BJ (cell line): ENCODE measurements at regions not wholly inside any gene's neighbourhood (a gene's known extent, or its start where the extent isn't known, plus 50 kb on each side); places are given as distances from the start of the nearest gene placed in this dataset.

Experiments
- CTCF ChIA-PET: fragments of 350-600 bp; formaldehyde crosslinking; extraction: SDS; loops from one replicate; lab custom pipeline; 2021; ENCODE audit warnings: antibody characterized with exemption, inconsistent platforms; lab: Yijun Ruan, JAX
- POLR2A ChIA-PET: fragments of 300-600 bp; sonication (Branson Sonifier 250); formaldehyde crosslinking; extraction: SDS; loops from one replicate; lab custom pipeline; 2021; ENCODE audit warnings: antibody characterized with exemption; lab: Charles Lee
- DNase-seq: peaks from one replicate; pipeline ENCODE4 v3.0.0-alpha.2; 2011; ENCODE audit warnings: low read depth
- H3K27me3 ChIP-seq: 2 replicates; pipeline ENCODE4 v1.6.0; 2011; ENCODE audit warnings: low read length; ENCODE audit not compliant: control insufficient read depth, insufficient read depth
- H3K36me3 ChIP-seq: 2 replicates; pipeline ENCODE4 v1.5.1; 2011; ENCODE audit warnings: low read length; ENCODE audit not compliant: control insufficient read depth, insufficient read depth
- H3K4me3 ChIP-seq: 2 replicates; pipeline ENCODE4 v1.5.1; 2011; ENCODE audit warnings: low read depth, mild to moderate bottlenecking, control low read depth, low read length
- TF ChIP-seq, protein P1 (sequence below): IDR thresholded peaks from 2 replicates; pipeline ENCODE4 v1.5.1; 2011; ENCODE audit warnings: low read depth, mild to moderate bottlenecking, control low read depth, inconsistent platforms, low read length, moderate library complexity; ENCODE audit not compliant: insufficient read depth

DNA sequence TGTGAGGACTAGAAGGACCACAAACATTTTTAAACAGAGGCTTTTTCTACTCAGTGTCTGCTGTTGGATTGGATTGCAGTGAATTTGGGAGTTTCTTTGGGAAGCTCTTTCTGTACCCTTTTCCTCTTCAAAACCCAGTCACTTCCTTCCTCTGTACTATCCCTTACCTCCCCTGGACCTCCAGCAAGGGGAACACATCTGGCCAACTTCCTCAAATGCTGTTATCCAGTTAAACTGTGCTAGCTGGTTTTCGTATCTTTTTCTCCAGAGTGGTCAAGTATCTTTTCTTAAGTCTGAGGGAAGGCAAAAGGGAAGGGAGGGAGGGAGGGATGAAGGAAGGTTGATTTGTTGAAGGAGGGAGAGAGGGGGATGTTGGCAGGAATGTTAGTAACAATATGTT, 99.2 kb upstream of the TNR start:
- ChIA-PET CTCF (no interaction called here), POLR2A (no interaction called here)
- H3K27me3 ChIP-seq = no peaks in the 10 kb centered on the region; the same call in 1 of the 2 replicates
- TF ChIP-seq, protein P1, sequence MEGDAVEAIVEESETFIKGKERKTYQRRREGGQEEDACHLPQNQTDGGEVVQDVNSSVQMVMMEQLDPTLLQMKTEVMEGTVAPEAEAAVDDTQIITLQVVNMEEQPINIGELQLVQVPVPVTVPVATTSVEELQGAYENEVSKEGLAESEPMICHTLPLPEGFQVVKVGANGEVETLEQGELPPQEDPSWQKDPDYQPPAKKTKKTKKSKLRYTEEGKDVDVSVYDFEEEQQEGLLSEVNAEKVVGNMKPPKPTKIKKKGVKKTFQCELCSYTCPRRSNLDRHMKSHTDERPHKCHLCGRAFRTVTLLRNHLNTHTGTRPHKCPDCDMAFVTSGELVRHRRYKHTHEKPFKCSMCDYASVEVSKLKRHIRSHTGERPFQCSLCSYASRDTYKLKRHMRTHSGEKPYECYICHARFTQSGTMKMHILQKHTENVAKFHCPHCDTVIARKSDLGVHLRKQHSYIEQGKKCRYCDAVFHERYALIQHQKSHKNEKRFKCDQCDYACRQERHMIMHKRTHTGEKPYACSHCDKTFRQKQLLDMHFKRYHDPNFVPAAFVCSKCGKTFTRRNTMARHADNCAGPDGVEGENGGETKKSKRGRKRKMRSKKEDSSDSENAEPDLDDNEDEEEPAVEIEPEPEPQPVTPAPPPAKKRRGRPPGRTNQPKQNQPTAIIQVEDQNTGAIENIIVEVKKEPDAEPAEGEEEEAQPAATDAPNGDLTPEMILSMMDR = no peak
- H3K4me3 ChIP-seq = no peak overlapping the region
- no peak for DNase-seq
- no peaks in the 10 kb centered on the region for H3K36me3 ChIP-seq

DNA sequence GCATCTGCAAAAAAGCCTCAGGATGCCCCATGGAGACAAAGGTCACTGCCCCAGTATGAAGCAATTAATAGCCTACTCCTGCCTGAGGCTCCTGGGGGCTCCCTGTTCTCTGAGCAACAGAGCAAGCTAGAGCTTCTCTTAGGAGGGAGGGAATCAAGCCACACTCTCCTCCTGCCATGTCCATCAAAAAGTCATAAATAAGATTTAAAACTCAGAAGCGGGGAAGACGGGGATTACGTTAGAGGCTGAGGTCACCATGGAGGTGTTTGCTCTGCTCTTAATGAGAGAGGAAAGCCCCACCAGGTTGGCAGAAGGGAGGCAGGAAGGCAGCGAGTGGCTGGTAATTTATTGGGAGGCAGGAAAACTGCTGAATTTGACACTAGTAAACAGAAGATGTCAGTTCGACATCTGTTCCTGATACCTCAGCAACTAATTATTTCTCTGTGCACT, 98.4 kb upstream of the TNR start:
- TF ChIP-seq, protein P1 = no peak
- POLR2A ChIA-PET = no interaction called here
- no peak for DNase-seq
- CTCF ChIA-PET = no interaction called here
- no peaks in the 10 kb centered on the region for H3K36me3 ChIP-seq
- no peaks in the 10 kb centered on the region; the same call in 1 of the 2 replicates for H3K27me3 ChIP-seq
- no peak overlapping the region for H3K4me3 ChIP-seq

DNA sequence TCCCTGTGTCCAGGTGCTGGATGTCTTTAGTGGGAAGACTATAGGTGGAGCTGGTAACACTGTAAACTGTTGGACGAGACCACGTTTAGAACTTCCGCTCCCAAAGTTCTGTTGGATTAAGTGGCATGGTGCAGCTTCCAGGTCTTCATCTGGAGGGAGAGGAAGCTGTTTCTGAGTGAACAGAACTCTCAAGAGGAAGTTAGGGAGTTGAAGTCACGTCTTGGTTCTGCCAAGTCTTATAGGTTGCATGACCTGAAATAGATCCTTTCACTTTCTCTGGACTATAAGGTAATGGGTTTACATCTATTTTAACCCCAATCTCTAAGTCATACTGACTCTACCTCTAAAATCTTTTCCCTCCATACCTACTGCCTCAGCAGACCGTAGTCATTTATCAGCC, 97.4 kb upstream of the TNR start:
- Histone ChIP-seq H3K27me3 (no peaks in the 10 kb centered on the region; the same call in 1 of the 2 replicates), H3K4me3 (no peak overlapping the region), H3K36me3 (no peaks in the 10 kb centered on the region)
- CTCF ChIA-PET = interaction anchor here (1.0 kb wide), 1 partner anchor 46 kb away, joined by 4 read pairs; no protein-coding TSS in a partner anchor
- TF ChIP-seq, protein P1 = no peak
- DNase-seq = no peak
- POLR2A ChIA-PET = no interaction called here

DNA sequence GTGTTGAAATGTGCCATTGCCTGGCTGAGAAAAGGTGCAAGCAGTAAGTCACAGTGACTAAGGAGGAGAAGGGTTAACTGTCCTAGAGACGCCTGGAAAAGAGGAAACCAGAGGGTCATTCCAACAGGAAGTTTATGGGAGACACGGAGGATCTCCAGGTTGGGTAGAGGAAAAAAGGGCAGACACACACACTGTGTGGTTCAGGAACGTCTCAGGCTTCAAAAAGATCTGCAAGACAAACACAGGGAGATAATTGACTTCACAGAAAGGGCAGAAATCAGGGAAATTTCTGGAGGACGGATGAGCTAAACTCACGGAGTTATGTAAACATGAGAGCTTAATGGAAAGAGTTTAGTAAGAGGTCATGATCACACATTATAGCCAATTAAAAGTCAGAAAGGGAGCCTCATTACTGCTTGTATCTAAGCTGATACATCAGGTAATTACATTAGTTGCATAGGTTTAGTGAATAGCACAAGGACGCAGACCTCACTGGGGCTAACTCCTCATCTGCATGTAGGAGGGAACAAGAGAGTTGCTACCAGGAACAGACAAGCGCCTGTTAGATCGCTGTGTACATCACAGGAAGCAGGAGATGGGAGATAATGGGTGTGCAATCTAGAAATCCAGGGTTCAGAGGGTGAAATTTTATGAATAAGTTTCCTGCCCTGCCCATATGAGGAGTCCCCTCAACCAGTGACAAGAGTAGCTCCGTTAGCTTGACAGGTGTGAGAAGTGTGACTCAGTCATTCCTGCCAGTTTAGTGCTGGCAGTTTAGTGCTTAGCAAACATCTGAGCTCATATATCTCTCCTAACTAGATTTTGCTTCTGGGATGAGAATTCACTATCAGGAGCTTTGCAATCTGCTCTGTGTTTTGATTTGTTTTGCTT, 96.6 kb upstream of the TNR start:
- no peaks in the 10 kb centered on the region for H3K36me3 ChIP-seq
- CTCF ChIA-PET = no interaction called here
- DNase-seq = no peak
- TF ChIP-seq, protein P1 = no peak
- POLR2A ChIA-PET = no interaction called here
- H3K4me3 ChIP-seq = no peak overlapping the region
- no peaks in the 10 kb centered on the region; the same call in 1 of the 2 replicates for H3K27me3 ChIP-seq

- Histone ChIP-seq H3K36me3 (no peaks in the 10 kb centered on the region), H3K4me3 (no peak overlapping the region), H3K27me3 (no peaks in the 10 kb centered on the region)
- CTCF ChIA-PET = no interaction called here
- POLR2A ChIA-PET = no interaction called here
- no peak for DNase-seq
- TF ChIP-seq, protein P1 = no peak
Measured at GRCh38 chr1:175834597-175834996, 91.2 kb upstream of the TNR start.
